PC-9 (cell line): ENCODE measurements at regions not wholly inside any gene's neighbourhood (a gene's known extent, or its start where the extent isn't known, plus 50 kb on each side); places are given as distances from the start of the nearest gene placed in this dataset.

Experiments
- EZH2 ChIP-seq: fragments of 200-600 bp; sonication (generic); IDR thresholded peaks from 2 replicates; pipeline ENCODE4 v1.8.0; 2017; ENCODE audit warnings: antibody characterized with exemption, low read depth
- TF ChIP-seq, protein P1 (sequence below): fragments of 200-600 bp; sonication (generic); conservative IDR thresholded peaks from 2 replicates; pipeline ENCODE4 v1.6.1; 2017; ENCODE audit warnings: mixed run types, antibody characterized with exemption, mild to moderate bottlenecking, moderate library complexity

- TF ChIP-seq, protein P1, sequence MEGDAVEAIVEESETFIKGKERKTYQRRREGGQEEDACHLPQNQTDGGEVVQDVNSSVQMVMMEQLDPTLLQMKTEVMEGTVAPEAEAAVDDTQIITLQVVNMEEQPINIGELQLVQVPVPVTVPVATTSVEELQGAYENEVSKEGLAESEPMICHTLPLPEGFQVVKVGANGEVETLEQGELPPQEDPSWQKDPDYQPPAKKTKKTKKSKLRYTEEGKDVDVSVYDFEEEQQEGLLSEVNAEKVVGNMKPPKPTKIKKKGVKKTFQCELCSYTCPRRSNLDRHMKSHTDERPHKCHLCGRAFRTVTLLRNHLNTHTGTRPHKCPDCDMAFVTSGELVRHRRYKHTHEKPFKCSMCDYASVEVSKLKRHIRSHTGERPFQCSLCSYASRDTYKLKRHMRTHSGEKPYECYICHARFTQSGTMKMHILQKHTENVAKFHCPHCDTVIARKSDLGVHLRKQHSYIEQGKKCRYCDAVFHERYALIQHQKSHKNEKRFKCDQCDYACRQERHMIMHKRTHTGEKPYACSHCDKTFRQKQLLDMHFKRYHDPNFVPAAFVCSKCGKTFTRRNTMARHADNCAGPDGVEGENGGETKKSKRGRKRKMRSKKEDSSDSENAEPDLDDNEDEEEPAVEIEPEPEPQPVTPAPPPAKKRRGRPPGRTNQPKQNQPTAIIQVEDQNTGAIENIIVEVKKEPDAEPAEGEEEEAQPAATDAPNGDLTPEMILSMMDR = no peak
- TF ChIP-seq EZH2 = no peak
Observed at GRCh38 chr1:214864896-214865688, 217.4 kb upstream of the KCNK2 start.
